Osteoblast (primary cell): ENCODE measurements at regions not wholly inside any gene's neighbourhood (a gene's known extent, or its start where the extent isn't known, plus 50 kb on each side); places are given as distances from the start of the nearest gene placed in this dataset.

Experiments
- DNase-seq: peaks from one replicate; pipeline ENCODE4 v3.0.0; 2011; ENCODE audit warnings: low spot score, mixed read lengths; ENCODE audit not compliant: insufficient read length; ENCODE audit errors: missing footprints
- H2AFZ ChIP-seq: 2 replicates; pipeline ENCODE4 v1.6.0; 2011; ENCODE audit warnings: mild to moderate bottlenecking, low read length
- H3K27ac ChIP-seq: 2 replicates; pipeline ENCODE4 v1.5.1; 2011; ENCODE audit warnings: mild to moderate bottlenecking, low read depth, low read length, moderate library complexity
- H3K27me3 ChIP-seq: 2 replicates; pipeline ENCODE4 v1.6.0; 2012; ENCODE audit warnings: mild to moderate bottlenecking, control low read depth, inconsistent platforms, low read length, moderate library complexity; ENCODE audit not compliant: insufficient read depth
- H3K36me3 ChIP-seq: 2 replicates; pipeline ENCODE4 v1.5.1; 2011; ENCODE audit warnings: mild to moderate bottlenecking, low read length, control low read depth, moderate library complexity; ENCODE audit not compliant: insufficient read depth
- H3K4me1 ChIP-seq: 2 replicates; pipeline ENCODE4 v1.5.1; 2011; ENCODE audit warnings: mild to moderate bottlenecking, low read length, control low read depth, moderate library complexity; ENCODE audit not compliant: insufficient read depth
- H3K4me2 ChIP-seq: 2 replicates; pipeline ENCODE4 v1.6.0; 2011; ENCODE audit warnings: mild to moderate bottlenecking, low read length; ENCODE audit not compliant: insufficient read depth
- H3K4me3 ChIP-seq: fragments of 200-600 bp; sonication (generic); 3 replicates; pipeline ENCODE4 v1.5.1; 2012; ENCODE audit warnings: mild to moderate bottlenecking, low read length, inconsistent platforms; ENCODE audit not compliant: insufficient read depth
- H3K79me2 ChIP-seq: 2 replicates; pipeline ENCODE4 v1.6.0; 2012; ENCODE audit warnings: mild to moderate bottlenecking, low read length, control low read depth, inconsistent platforms; ENCODE audit not compliant: insufficient read depth
- H3K9me3 ChIP-seq: 2 replicates; pipeline ENCODE4 v1.5.1; 2011; ENCODE audit warnings: low read depth, low read length, control low read depth
- H4K20me1 ChIP-seq: 2 replicates; pipeline ENCODE4 v1.6.0; 2012; ENCODE audit warnings: mild to moderate bottlenecking, low read length, control low read depth; ENCODE audit not compliant: insufficient read depth
- TF ChIP-seq, protein P1 (sequence below): IDR thresholded peaks from 2 replicates; pipeline ENCODE4 v1.5.1; 2011; ENCODE audit warnings: mild to moderate bottlenecking, low read depth, low read length, moderate library complexity; ENCODE audit errors: extremely low read depth

DNA sequence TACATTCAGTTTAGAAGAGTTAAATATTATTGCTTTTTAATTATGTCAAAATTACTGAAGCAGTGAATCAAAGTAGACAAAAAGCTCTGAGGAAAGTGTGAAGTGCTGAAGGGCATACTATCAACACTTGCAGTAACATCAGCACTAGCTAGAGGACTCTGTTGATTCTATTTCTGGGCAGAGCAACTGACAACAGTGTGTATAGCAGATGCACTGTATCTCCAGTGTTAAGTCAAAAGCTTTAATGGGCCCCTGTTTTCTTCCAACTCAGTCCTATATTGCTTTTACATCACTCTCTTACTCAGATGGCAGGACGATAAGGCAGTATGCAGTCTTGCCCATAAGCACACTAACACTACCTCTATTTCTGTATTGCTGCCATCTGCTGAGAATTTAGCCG is 435.2 kb upstream of the AMOT start:
- TF ChIP-seq, protein P1, sequence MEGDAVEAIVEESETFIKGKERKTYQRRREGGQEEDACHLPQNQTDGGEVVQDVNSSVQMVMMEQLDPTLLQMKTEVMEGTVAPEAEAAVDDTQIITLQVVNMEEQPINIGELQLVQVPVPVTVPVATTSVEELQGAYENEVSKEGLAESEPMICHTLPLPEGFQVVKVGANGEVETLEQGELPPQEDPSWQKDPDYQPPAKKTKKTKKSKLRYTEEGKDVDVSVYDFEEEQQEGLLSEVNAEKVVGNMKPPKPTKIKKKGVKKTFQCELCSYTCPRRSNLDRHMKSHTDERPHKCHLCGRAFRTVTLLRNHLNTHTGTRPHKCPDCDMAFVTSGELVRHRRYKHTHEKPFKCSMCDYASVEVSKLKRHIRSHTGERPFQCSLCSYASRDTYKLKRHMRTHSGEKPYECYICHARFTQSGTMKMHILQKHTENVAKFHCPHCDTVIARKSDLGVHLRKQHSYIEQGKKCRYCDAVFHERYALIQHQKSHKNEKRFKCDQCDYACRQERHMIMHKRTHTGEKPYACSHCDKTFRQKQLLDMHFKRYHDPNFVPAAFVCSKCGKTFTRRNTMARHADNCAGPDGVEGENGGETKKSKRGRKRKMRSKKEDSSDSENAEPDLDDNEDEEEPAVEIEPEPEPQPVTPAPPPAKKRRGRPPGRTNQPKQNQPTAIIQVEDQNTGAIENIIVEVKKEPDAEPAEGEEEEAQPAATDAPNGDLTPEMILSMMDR, result no peak
- Histone ChIP-seq H3K9me3 (no peaks in the 10 kb centered on the region), H3K4me3 (no peak overlapping the region), H3K36me3 (no peaks in the 10 kb centered on the region), H2AFZ (no peak overlapping the region), H3K27me3 (no peaks in the 10 kb centered on the region), H4K20me1 (no peaks in the 10 kb centered on the region), H3K27ac (no peak overlapping the region), H3K4me2 (no peak overlapping the region), H3K79me2 (no peaks in the 10 kb centered on the region), H3K4me1 (no peaks in the 10 kb centered on the region)
- peak; percentile 23 for DNase-seq

DNA sequence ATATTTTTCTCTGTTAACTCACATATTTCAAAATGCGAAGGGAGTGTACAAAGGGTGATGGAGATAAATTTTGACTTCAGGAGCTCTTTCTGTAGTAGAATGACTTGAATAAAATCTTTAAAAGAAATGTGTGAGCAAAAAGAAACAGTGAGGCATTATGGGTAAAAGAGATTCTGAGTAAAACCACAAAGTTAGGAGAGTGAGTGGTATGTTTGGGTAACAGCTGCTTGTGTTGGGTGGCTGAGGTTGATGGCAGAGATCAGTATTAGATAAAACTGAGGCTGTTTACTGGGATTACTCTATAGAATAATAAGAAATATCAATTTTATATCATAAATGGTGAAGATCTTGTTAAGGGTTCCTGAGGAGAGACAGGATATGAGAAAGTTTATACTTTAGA is 434.2 kb upstream of the AMOT start:
- no peak overlapping the region for H2AFZ ChIP-seq

DNA sequence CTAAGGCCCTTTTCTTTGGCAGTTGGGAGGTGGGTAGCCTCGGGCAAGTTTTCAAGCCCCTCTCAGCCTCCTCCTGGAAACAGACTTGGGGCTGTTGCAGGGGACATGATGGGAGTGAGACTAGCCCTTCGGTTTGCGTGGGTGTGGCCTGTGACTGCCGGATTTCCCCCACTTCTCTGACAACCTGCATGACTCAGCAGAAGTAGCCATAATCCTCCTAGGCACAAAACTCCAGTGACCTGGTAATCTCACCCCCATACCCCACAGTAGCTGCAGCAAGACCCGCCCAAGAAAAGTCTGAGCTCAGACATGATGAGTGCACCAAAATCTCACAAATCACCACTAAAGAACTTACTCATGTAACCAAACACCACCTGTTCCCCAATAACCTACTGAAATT is 433.7 kb upstream of the AMOT start:
- TF ChIP-seq, protein P1, result no peak
- no peak overlapping the region for H3K27ac ChIP-seq
- H3K9me3 ChIP-seq, result no peaks in the 10 kb centered on the region
- H3K4me2 ChIP-seq, result no peak overlapping the region
- H3K36me3 ChIP-seq, result no peaks in the 10 kb centered on the region
- no peaks in the 10 kb centered on the region for H3K79me2 ChIP-seq
- no peak overlapping the region for H3K4me3 ChIP-seq
- H3K4me1 ChIP-seq, result no peaks in the 10 kb centered on the region
- no peaks in the 10 kb centered on the region for H4K20me1 ChIP-seq
- DNase-seq, result peak; percentile 11
- H3K27me3 ChIP-seq, result no peaks in the 10 kb centered on the region
- no peak overlapping the region for H2AFZ ChIP-seq

More for the DNA sequence above, 434.2 kb upstream of the AMOT start:
- no peaks in the 10 kb centered on the region for H4K20me1 ChIP-seq
- no peaks in the 10 kb centered on the region for H3K36me3 ChIP-seq
- TF ChIP-seq, protein P1, result no peak
- H3K27me3 ChIP-seq, result no peaks in the 10 kb centered on the region
- no peaks in the 10 kb centered on the region for H3K4me1 ChIP-seq
- DNase-seq, result no peak
- no peak overlapping the region for H3K27ac ChIP-seq
- H3K79me2 ChIP-seq, result no peaks in the 10 kb centered on the region
- no peaks in the 10 kb centered on the region for H3K9me3 ChIP-seq
- no peak overlapping the region for H3K4me3 ChIP-seq
- no peak overlapping the region for H3K4me2 ChIP-seq

DNA sequence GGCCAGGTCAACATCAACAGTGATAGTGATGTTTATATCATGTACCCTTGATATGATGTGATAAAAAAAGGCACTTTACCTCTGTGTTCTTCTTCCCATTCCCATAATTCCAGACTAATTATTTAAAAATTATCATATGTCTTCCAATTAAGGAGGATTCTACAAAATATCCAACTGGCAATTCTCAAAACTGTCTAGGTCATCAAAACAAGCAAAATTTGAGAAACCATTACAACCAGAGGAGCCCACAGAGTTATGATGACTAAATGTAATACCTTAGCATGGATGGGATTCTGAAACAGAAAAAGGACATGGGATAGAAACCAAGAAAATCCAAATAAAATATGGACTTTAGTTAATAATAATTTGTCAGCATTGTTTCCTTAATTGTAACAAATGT is 428.6 kb upstream of the AMOT start:
- Histone ChIP-seq H3K79me2 (no peaks in the 10 kb centered on the region), H4K20me1 (no peaks in the 10 kb centered on the region), H3K4me2 (no peak overlapping the region), H3K27ac (no peak overlapping the region), H2AFZ (no peak overlapping the region), H3K4me3 (no peak overlapping the region), H3K9me3 (no peaks in the 10 kb centered on the region), H3K27me3 (no peaks in the 10 kb centered on the region), H3K36me3 (no peaks in the 10 kb centered on the region), H3K4me1 (no peaks in the 10 kb centered on the region)
- DNase-seq, result no peak
- TF ChIP-seq, protein P1, result no peak
